Endothelial cell of umbilical vein (primary cell): ENCODE measurements at regions not wholly inside any gene's neighbourhood (a gene's known extent, or its start where the extent isn't known, plus 50 kb on each side); places are given as distances from the start of the nearest gene placed in this dataset.
"Not testable (repeated sequence)": the region's sequence is repeated elsewhere in the genome, so short reads cannot be mapped to it uniquely, and the experiment has no call there.

Experiments
- BruUV-seq: library from RNA; stranded (reverse); fragments of 400-500 nt; replicated peaks from 2 replicates; lab custom pipeline; 2021; lab: Mats Ljungman, UMichigan
- CTCF ChIA-PET: fragments of 300-600, 350-600 bp; sonication (Branson Sonifier 250); formaldehyde crosslinking; loops from one replicate; lab custom pipeline; 2021; ENCODE audit warnings: antibody characterized with exemption, inconsistent platforms; lab: Charles Lee
- POLR2A ChIA-PET: fragments of 300-600, 350-600 bp; sonication (Branson Sonifier 250); formaldehyde crosslinking; loops from one replicate; lab custom pipeline; 2021; ENCODE audit warnings: antibody characterized with exemption, inconsistent platforms; lab: Charles Lee
- DNase-seq: peaks from one replicate; pipeline ENCODE4 v3.0.0-alpha.2; 2011; ENCODE audit warnings: low read depth, low spot score
- FAIRE-seq: peaks from 2 replicates; lab custom pipeline; 2011; peaks lifted over from hg19 to GRCh38; lab: Jason Lieb, UNC
- H2AFZ ChIP-seq: 2 replicates; pipeline ENCODE4 v1.6.0; 2012; ENCODE audit warnings: low read depth, low read length, control low read depth, inconsistent platforms
- H3K27ac ChIP-seq: 2 replicates; pipeline ENCODE4 v1.5.1; 2011; ENCODE audit warnings: low read depth, mild to moderate bottlenecking, control low read depth, low read length, moderate library complexity; ENCODE audit not compliant: insufficient read depth
- H3K27me3 ChIP-seq, 2 experiments: 2 replicates each; pipeline versions ENCODE4 v1.6.0 to v1.6.1; 2011; ENCODE audit warnings: low read length in 2 of 2, mixed read lengths in 1 of 2; ENCODE audit not compliant: control insufficient read depth in 2 of 2, insufficient read depth in 2 of 2
- H3K36me3 ChIP-seq, 2 experiments: 2 replicates in 1 of 2; 3 replicates in 1 of 2; pipeline ENCODE4 v1.5.1; 2011; ENCODE audit warnings: low read length in 2 of 2, mild to moderate bottlenecking in 1 of 2, moderate library complexity in 1 of 2; ENCODE audit not compliant: control insufficient read depth in 2 of 2, insufficient read depth in 2 of 2; ENCODE audit errors: extremely low read depth in 1 of 2
- H3K4me1 ChIP-seq: 3 replicates; pipeline ENCODE4 v1.5.1; 2011; ENCODE audit warnings: mild to moderate bottlenecking, low read length; ENCODE audit not compliant: control insufficient read depth, insufficient read depth; ENCODE audit errors: extremely low read depth
- H3K4me2 ChIP-seq: 2 replicates; pipeline ENCODE4 v1.6.1; 2011; ENCODE audit warnings: low read length, control low read depth, mixed read lengths; ENCODE audit not compliant: insufficient read depth
- H3K4me3 ChIP-seq, 3 experiments: fragments of 200-600 bp in 1 of 3; sonication (generic), shearing (Covaris generic) in 1 of 3; replicated peaks in 1 of 3; 2 replicates each; pipeline ENCODE4 v1.5.1; 2011 to 2016; ENCODE audit warnings: control low read depth in 3 of 3, low read length in 3 of 3, mild to moderate bottlenecking in 2 of 3, inconsistent platforms in 1 of 3, low read depth in 1 of 3, moderate library complexity in 1 of 3; ENCODE audit not compliant: insufficient read depth in 1 of 3
- H3K79me2 ChIP-seq: 2 replicates; pipeline ENCODE4 v1.6.0; 2012; ENCODE audit warnings: low read length, inconsistent platforms; ENCODE audit not compliant: control insufficient read depth, insufficient read depth
- H3K9ac ChIP-seq: replicated peaks from 2 replicates; pipeline ENCODE3; 2011; ENCODE audit warnings: low read length, control low read depth; ENCODE audit not compliant: insufficient read depth; ENCODE audit errors: extremely low read depth
- H3K9me1 ChIP-seq: replicated peaks from 3 replicates; pipeline ENCODE4 v1.6.0; 2011; ENCODE audit warnings: mild to moderate bottlenecking, low read length; ENCODE audit not compliant: control insufficient read depth, insufficient read depth; ENCODE audit errors: extremely low read depth
- H3K9me3 ChIP-seq: replicated peaks from 2 replicates; pipeline ENCODE4 v1.5.1; 2012; ENCODE audit warnings: low read length, inconsistent platforms; ENCODE audit not compliant: control insufficient read depth, insufficient read depth
- H4K20me1 ChIP-seq: replicated peaks from 2 replicates; pipeline ENCODE3; 2011; ENCODE audit warnings: mild to moderate bottlenecking, low read length; ENCODE audit not compliant: control insufficient read depth, insufficient read depth; ENCODE audit errors: extremely low read depth
- CTCF ChIP-seq, 2 donors: IDR thresholded peaks; 1 replicate in 1 of 2; 2 replicates in 1 of 2; pipeline ENCODE4 v1.5.1; 2011; ENCODE audit warnings: low read length in 2 of 2, mild to moderate bottlenecking in 2 of 2, moderate library complexity in 2 of 2, control low read depth in 1 of 2, inconsistent platforms in 1 of 2, low read depth in 1 of 2; ENCODE audit not compliant: insufficient read depth in 1 of 2; ENCODE audit errors: extremely low read depth in 1 of 2
- EZH2 ChIP-seq: IDR thresholded peaks from 2 replicates; pipeline ENCODE4 v1.6.1; 2012; ENCODE audit warnings: borderline replicate concordance, low read depth, mild to moderate bottlenecking, moderate library complexity, low read length, inconsistent platforms; ENCODE audit not compliant: severe bottlenecking
- FOS ChIP-seq: IDR thresholded peaks from 2 replicates; pipeline ENCODE4 v1.6.1; 2011; ENCODE audit warnings: mild to moderate bottlenecking, low read length, moderate library complexity, borderline replicate concordance; ENCODE audit not compliant: insufficient read depth
- JUN ChIP-seq: IDR thresholded peaks from 2 replicates; pipeline ENCODE4 v1.6.1; 2011; ENCODE audit warnings: borderline replicate concordance, low read depth; ENCODE audit not compliant: insufficient read length, insufficient read depth
- MAX ChIP-seq: IDR thresholded peaks from 2 replicates; pipeline ENCODE4 v1.6.1; 2011; ENCODE audit not compliant: insufficient read depth, insufficient read length
- POLR2AphosphoS5 ChIP-seq: IDR thresholded peaks from 2 replicates; pipeline ENCODE4 v1.6.1; 2012; ENCODE audit warnings: low read depth, mild to moderate bottlenecking, control low read depth, low read length, moderate library complexity; ENCODE audit not compliant: insufficient read depth
- dilution Hi-C: fragments of 300-500 bp; cut with MboI; formaldehyde crosslinking; loops from one replicate; pipeline ENCODE4 v1.15.0; 2019; ENCODE audit warnings: low sequenced_read_pairs; ENCODE audit not compliant: extremely low pct_ligation_motif_present
- intact Hi-C: fragments of 100-400 bp; cut with micrococcal nuclease; formaldehyde crosslinking; loops from one replicate; pipeline ENCODE4 v1.10.0; 2022

- H3K27ac ChIP-seq, H2AFZ ChIP-seq, H3K4me3 ChIP-seq, FAIRE-seq, H3K4me2 ChIP-seq, H3K9me3 ChIP-seq, H3K9me1 ChIP-seq, H3K4me1 ChIP-seq, H4K20me1 ChIP-seq, H3K27me3 ChIP-seq, CTCF ChIA-PET, POLR2A ChIA-PET, dilution Hi-C loops, H3K9ac ChIP-seq, intact Hi-C loops, BruUV-seq, H3K79me2 ChIP-seq, DNase-seq, H3K36me3 ChIP-seq: not testable (repeated sequence)
These were observed 60.0 kb upstream of the OPRM1 start for GRCh38 chr6:153978911-153979548.

GRCh38 chr6:153976921-153977693 lies 61.9 kb upstream of the OPRM1 start:
- H3K27ac ChIP-seq: no peak overlapping the region
- H3K36me3 ChIP-seq: no peaks in the 10 kb centered on the region
- H3K4me3 ChIP-seq: no peak overlapping the region
- H4K20me1 ChIP-seq: no peaks in the 10 kb centered on the region
- CTCF ChIA-PET: no interaction called here
- no peaks in the 10 kb centered on the region for H3K27me3 ChIP-seq
- dilution Hi-C loops (no loop called here), intact Hi-C loops (no loop called here)
- H2AFZ ChIP-seq: no peak overlapping the region
- POLR2A ChIA-PET: no interaction called here
- DNase-seq (no peak), FAIRE-seq (no peak)
- no TSS peak for BruUV-seq
- no peak overlapping the region for H3K4me2 ChIP-seq
- TF ChIP-seq FOS (no peak), MAX (no peak), POLR2AphosphoS5 (no peak), JUN (no peak), EZH2 (no peak), CTCF (IDR thresholded peaks at IDR 0.05; ENCODE audit: extremely low read depth in 1 of 2, insufficient read depth in 1 of 2, low read depth in 1 of 2, low read length in 2 of 2) (no peak)
- H3K79me2 ChIP-seq: no peaks in the 10 kb centered on the region
- H3K9me3 ChIP-seq: no peaks in the 10 kb centered on the region
- no peak overlapping the region for H3K9ac ChIP-seq
- H3K4me1 ChIP-seq: no peaks in the 10 kb centered on the region
- no peaks in the 10 kb centered on the region for H3K9me1 ChIP-seq
